T-helper 2 cell treated with Interferon-gamma antibody and Interleukin-4, amounts not matched to agents 5 μg/mL and 100 μg/mL, for 36 hours (primary cell): ENCODE measurements at regions not wholly inside any gene's neighbourhood (a gene's known extent, or its start where the extent isn't known, plus 50 kb on each side); places are given as distances from the start of the nearest gene placed in this dataset.
"Not testable (repeated sequence)": the region's sequence is repeated elsewhere in the genome, so short reads cannot be mapped to it uniquely, and the experiment has no call there.

Experiments
- DNase-seq: peaks from one replicate; pipeline ENCODE4 v3.0.0; 2021; ENCODE audit warnings: low spot score
- H3K27ac Mint-ChIP-seq: one replicate; pipeline ENCODE4 v1.8.0; 2021; ENCODE audit warnings: mild to moderate bottlenecking, mixed read lengths
- H3K27me3 Mint-ChIP-seq: one replicate; pipeline ENCODE4 v1.8.0; 2021; ENCODE audit warnings: low read depth, mixed read lengths
- H3K36me3 Mint-ChIP-seq: one replicate; pipeline ENCODE4 v1.8.0; 2021; ENCODE audit warnings: low read depth, mixed read lengths
- H3K4me1 Mint-ChIP-seq: one replicate; pipeline ENCODE4 v1.8.0; 2021; ENCODE audit warnings: low read depth, mixed read lengths
- H3K4me3 Mint-ChIP-seq: one replicate; pipeline ENCODE4 v1.8.0; 2022; ENCODE audit warnings: mild to moderate bottlenecking, moderate library complexity, mixed read lengths
- H3K9me3 Mint-ChIP-seq: one replicate; pipeline ENCODE4 v1.8.0; 2021; ENCODE audit warnings: mixed read lengths

DNA sequence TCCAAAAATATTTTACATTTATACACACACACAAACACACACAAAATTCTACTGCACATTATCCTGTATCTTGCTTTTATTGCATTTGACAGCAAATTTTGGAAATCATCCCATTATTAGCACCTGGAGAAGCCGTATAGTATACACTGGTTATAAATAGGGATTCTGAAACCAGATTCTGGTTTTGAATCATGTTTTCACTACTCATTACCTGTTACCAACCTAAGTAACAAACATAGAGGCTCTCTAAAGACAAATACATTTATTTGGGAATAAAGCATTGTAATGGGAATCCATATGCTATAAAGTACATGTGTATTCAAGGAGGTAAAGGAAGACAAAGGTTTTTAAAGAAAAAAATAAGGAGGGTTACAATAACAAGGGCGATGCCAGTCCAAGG lies 106.8 kb downstream of the OR2B2 start:
- Mint-ChIP-seq H3K27ac (no peak overlapping the region), H3K36me3 (peaks cover 2% of the 10 kb centered on the region), H3K4me3 (no peak overlapping the region), H3K4me1 (peaks cover 33% of the 10 kb centered on the region), H3K27me3 (peaks cover 9% of the 10 kb centered on the region), H3K9me3 (no peaks in the 10 kb centered on the region)
- DNase-seq, result no peak

- peaks cover 7% of the 10 kb centered on the region for H3K27me3 Mint-ChIP-seq
- no peak overlapping the region for H3K27ac Mint-ChIP-seq
- H3K36me3 Mint-ChIP-seq, result no peaks in the 10 kb centered on the region
Observed at GRCh38 chr6:27804851-27805250, 107.3 kb downstream of the OR2B2 start.

GRCh38 chr6:27800731-27801373 lies 111.3 kb downstream of the OR2B2 start:
- H3K9me3 Mint-ChIP-seq, result no peaks in the 10 kb centered on the region
- no peak overlapping the region for H3K27ac Mint-ChIP-seq
- no peak for DNase-seq
- H3K27me3 Mint-ChIP-seq, result peaks cover 11% of the 10 kb centered on the region
- H3K4me3 Mint-ChIP-seq, result no peak overlapping the region
- H3K36me3 Mint-ChIP-seq, result no peaks in the 10 kb centered on the region
- H3K4me1 Mint-ChIP-seq, result peaks cover 13% of the 10 kb centered on the region

More at GRCh38 chr6:27804851-27805250, 107.3 kb downstream of the OR2B2 start:
- Mint-ChIP-seq H3K4me3 (no peak overlapping the region), H3K4me1 (peaks cover 31% of the 10 kb centered on the region), H3K9me3 (no peaks in the 10 kb centered on the region)
- DNase-seq, result no peak

- H3K4me1 Mint-ChIP-seq, result peaks cover 29% of the 10 kb centered on the region
- H3K9me3 Mint-ChIP-seq, result no peaks in the 10 kb centered on the region
- peaks cover 11% of the 10 kb centered on the region for H3K27me3 Mint-ChIP-seq
- no peak overlapping the region for H3K27ac Mint-ChIP-seq
- H3K4me3 Mint-ChIP-seq, result no peak overlapping the region
- no peaks in the 10 kb centered on the region for H3K36me3 Mint-ChIP-seq
- DNase-seq, result no peak
Observed at GRCh38 chr6:27797960-27798359, 114.2 kb downstream of the OR2B2 start.

- not testable (repeated sequence) for H3K27ac Mint-ChIP-seq, H3K9me3 Mint-ChIP-seq, H3K36me3 Mint-ChIP-seq, DNase-seq, H3K4me3 Mint-ChIP-seq
- Mint-ChIP-seq H3K4me1 (peaks cover 40% of the 10 kb centered on the region), H3K27me3 (peaks cover 11% of the 10 kb centered on the region)
Observed at GRCh38 chr6:27796736-27797481, 115.3 kb downstream of the OR2B2 start.

GRCh38 chr6:27795697-27796494 lies 116.3 kb downstream of the OR2B2 start:
- Mint-ChIP-seq H3K4me1 (peaks cover 47% of the 10 kb centered on the region), H3K27ac (peak overlapping the region; percentile 62), H3K9me3 (no peaks in the 10 kb centered on the region), H3K4me3 (no peak overlapping the region), H3K36me3 (no peaks in the 10 kb centered on the region), H3K27me3 (peaks cover 18% of the 10 kb centered on the region)
- peak; percentile 62 for DNase-seq

DNA sequence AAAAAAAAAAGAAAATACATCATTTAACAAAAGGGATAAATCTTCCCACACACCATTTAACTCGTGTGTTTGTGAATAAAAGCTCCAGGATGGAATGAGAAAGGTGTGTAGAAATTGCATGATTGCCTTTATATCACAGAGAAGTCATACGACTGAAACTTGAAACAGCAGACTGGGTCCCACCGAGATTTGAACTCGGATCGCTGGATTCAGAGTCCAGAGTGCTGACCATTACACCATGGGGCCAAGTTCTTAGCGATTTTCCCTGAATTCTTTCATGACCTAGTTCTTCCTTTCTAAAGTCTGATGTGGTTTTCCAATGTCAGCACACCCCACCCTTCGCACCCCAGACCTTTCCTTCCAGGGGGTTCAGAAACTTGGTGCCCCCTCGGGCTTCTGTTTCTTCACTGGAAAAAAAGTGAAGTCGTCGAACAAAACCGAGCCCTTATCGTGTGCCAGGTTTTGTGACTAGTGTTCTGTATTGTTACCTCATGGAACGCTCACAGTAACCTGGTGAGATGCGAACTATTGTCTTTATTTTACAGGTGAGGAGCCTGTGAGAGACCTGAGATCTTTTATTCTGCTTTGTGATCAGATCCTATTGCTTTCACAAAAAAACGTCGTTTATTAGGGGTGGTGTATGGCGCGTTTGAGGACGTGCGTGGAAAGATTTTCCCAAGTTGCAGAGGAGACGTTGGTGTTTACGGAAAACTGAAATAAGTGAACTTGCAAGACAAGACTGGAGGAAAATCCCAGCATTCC lies 120.8 kb downstream of the OR2B2 start:
- peak; percentile 29 for DNase-seq
- peaks cover 42% of the 10 kb centered on the region for H3K4me1 Mint-ChIP-seq
- peaks cover 23% of the 10 kb centered on the region for H3K27me3 Mint-ChIP-seq
- no peaks in the 10 kb centered on the region for H3K36me3 Mint-ChIP-seq
- H3K9me3 Mint-ChIP-seq, result no peaks in the 10 kb centered on the region
- H3K4me3 Mint-ChIP-seq, result peak overlapping the region; percentile 88
- H3K27ac Mint-ChIP-seq, result peak overlapping the region; percentile 49

DNA sequence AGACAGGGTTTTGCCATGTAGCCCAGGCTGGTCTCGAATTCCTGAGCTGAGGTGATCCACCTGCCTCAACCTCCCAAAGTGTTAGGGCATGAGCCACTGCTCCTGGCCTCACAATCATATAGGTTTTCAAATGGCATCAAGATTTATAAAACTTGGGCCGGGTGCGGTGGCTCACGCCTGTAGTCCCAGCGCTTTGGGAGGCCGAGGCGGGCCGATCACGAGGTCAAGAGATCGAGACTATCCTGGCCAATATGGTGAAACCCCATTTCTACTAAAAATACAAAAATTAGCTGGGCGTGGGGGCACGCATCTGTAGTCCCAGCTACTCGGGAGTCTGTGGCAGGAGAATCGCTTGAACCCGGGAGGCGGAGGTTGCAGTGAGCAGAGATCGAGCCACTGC lies 123.8 kb downstream of the OR2B2 start:
- not testable (repeated sequence) for H3K36me3 Mint-ChIP-seq, H3K9me3 Mint-ChIP-seq, H3K27ac Mint-ChIP-seq, DNase-seq, H3K4me3 Mint-ChIP-seq
- H3K27me3 Mint-ChIP-seq, result peaks cover 39% of the 10 kb centered on the region
- H3K4me1 Mint-ChIP-seq, result peaks cover 23% of the 10 kb centered on the region

DNA sequence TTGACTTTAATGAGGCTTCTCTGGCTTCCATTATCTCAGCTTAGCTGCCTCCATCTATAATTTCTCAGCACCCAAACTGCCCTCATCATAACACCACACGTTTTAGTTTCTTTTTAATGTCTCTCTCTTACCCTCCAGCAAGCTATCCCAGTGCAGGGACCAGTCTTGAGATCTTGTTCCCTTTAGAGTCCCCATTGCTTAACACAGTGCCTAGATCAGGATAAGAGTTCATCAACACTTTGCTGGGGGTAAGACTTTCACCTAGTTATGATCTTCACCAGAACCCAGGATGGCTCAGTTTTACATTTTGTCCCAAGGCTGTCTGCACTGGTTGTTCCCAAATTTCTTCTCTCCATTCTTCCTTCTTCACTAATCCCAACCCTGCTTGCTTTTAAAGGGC lies 126.1 kb downstream of the OR2B2 start:
- no peak for DNase-seq
- Mint-ChIP-seq H3K27me3 (peaks cover 33% of the 10 kb centered on the region), H3K36me3 (no peaks in the 10 kb centered on the region), H3K4me3 (no peak overlapping the region), H3K4me1 (peaks cover 3% of the 10 kb centered on the region), H3K27ac (no peak overlapping the region), H3K9me3 (no peaks in the 10 kb centered on the region)

DNA sequence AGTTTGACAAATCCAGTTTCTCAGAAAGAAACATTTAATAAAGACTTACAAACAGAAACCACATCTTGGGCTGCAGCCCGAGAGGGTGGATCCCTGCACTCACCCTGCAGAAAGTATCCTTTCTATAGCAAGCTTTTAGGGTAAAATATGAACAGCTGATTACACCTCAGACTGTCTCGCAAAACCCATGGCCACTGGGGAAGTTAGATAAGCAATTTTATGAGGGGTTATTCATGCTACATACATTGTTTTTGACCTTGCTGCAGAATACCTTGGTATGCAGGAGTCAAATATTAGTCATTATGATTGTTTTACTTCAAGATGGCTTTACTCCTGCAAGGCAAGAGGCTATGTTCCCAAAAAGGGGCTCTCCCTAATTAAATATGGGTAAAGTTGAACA lies 126.9 kb downstream of the OR2B2 start:
- no peak overlapping the region for H3K4me3 Mint-ChIP-seq
- no peak overlapping the region for H3K27ac Mint-ChIP-seq
- peaks cover 38% of the 10 kb centered on the region for H3K27me3 Mint-ChIP-seq
- no peaks in the 10 kb centered on the region for H3K9me3 Mint-ChIP-seq
- H3K4me1 Mint-ChIP-seq, result peaks cover 3% of the 10 kb centered on the region
- DNase-seq, result no peak
- no peaks in the 10 kb centered on the region for H3K36me3 Mint-ChIP-seq

DNA sequence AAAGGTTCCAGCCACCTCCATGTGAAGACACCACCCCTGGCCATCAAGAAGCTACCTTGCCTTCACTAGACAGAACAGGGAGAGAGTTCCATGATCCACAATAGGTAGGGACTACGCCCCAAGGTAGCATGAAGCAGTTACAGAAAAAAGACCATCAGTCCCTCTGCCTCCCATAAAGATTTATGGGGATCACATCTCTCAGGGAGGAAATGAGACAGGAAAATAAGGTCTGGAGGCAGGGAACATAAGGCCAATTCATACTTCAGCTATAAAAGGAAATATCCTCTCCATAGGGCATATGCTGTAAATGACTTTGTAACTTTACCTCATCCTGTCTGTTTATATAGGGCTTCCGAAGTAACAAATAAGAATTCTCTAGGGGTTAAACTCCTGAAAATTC lies 129.4 kb downstream of the OR2B2 start:
- H3K27me3 Mint-ChIP-seq, result peaks cover 44% of the 10 kb centered on the region
- H3K27ac Mint-ChIP-seq, result no peak overlapping the region
- H3K9me3 Mint-ChIP-seq, result no peaks in the 10 kb centered on the region
- DNase-seq, result no peak
- no peaks in the 10 kb centered on the region for H3K36me3 Mint-ChIP-seq
- no peak overlapping the region for H3K4me3 Mint-ChIP-seq
- peaks cover 3% of the 10 kb centered on the region for H3K4me1 Mint-ChIP-seq

- Mint-ChIP-seq H3K27ac (no peak overlapping the region), H3K36me3 (no peaks in the 10 kb centered on the region), H3K4me1 (peaks cover 3% of the 10 kb centered on the region), H3K4me3 (no peak overlapping the region), H3K9me3 (no peaks in the 10 kb centered on the region), H3K27me3 (peaks cover 34% of the 10 kb centered on the region)
- no peak for DNase-seq
Observed at GRCh38 chr6:27778625-27779417, 133.4 kb downstream of the OR2B2 start.
